Ishikawa (cell line): ENCODE measurements at regions not wholly inside any gene's neighbourhood (a gene's known extent, or its start where the extent isn't known, plus 50 kb on each side); places are given as distances from the start of the nearest gene placed in this dataset.

Source experiments
- CEBPB ChIP-seq: IDR thresholded peaks from 2 replicates; pipeline ENCODE4 v1.6.1; 2012
- CREB1 ChIP-seq: IDR thresholded peaks from 2 replicates; pipeline ENCODE4 v1.6.1; 2012; ENCODE audit warnings: low read depth
- EGR1 ChIP-seq: IDR thresholded peaks from 2 replicates; pipeline ENCODE4 v1.6.1; 2012
- EP300 ChIP-seq: IDR thresholded peaks from 2 replicates; pipeline ENCODE4 v1.6.1; 2012; ENCODE audit warnings: borderline replicate concordance
- FOXM1 ChIP-seq: IDR thresholded peaks from 2 replicates; pipeline ENCODE4 v1.6.1; 2012; ENCODE audit warnings: low read depth, borderline replicate concordance
- NFIC ChIP-seq: IDR thresholded peaks from 2 replicates; pipeline ENCODE4 v1.6.1; 2012
- RAD21 ChIP-seq: IDR thresholded peaks from 2 replicates; pipeline ENCODE4 v1.6.1; 2012; ENCODE audit warnings: low read depth
- TAF1 ChIP-seq: IDR thresholded peaks from 2 replicates; pipeline ENCODE4 v1.6.1; 2012; ENCODE audit warnings: low read depth, mild to moderate bottlenecking
- TCF12 ChIP-seq: IDR thresholded peaks from 2 replicates; pipeline ENCODE4 v1.6.1; 2012; ENCODE audit warnings: low read depth
- USF1 ChIP-seq: IDR thresholded peaks from 2 replicates; pipeline ENCODE4 v1.6.1; 2012
- YY1 ChIP-seq: IDR thresholded peaks from 2 replicates; pipeline ENCODE4 v1.6.1; 2012; ENCODE audit warnings: low read depth
- ZBTB7A ChIP-seq: IDR thresholded peaks from 2 replicates; pipeline ENCODE4 v1.6.1; 2012; ENCODE audit warnings: low read depth
- TF ChIP-seq, protein P1 (sequence below): IDR thresholded peaks from 2 replicates; pipeline ENCODE4 v1.6.1; 2012; ENCODE audit warnings: low read depth, mild to moderate bottlenecking
- TF ChIP-seq, protein P2 (sequence below): IDR thresholded peaks from 2 replicates; pipeline ENCODE4 v1.6.1; 2012

DNA sequence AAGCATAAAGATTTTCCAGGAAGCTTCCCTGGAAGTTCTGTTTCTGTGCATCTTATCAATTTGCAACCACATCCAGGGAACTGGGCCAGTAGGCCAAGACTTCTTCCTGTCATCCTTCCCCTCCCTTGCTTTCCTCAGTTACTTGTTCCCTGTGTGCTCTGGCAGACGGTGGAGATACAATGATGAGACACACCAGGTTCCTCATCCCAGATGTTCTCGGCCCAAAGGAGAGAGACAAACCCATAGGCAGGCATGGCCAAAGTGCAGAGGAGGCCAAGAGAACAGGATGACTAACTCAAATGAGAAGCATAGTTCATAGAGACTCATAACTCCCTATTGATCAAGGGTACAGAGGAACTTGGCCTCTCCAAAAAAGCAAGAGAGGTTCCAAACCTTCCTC is 652.6 kb downstream of the CCDC171 start:
- TF ChIP-seq TCF12: no peak
- no peak for TF ChIP-seq TAF1
- TF ChIP-seq, protein P1, sequence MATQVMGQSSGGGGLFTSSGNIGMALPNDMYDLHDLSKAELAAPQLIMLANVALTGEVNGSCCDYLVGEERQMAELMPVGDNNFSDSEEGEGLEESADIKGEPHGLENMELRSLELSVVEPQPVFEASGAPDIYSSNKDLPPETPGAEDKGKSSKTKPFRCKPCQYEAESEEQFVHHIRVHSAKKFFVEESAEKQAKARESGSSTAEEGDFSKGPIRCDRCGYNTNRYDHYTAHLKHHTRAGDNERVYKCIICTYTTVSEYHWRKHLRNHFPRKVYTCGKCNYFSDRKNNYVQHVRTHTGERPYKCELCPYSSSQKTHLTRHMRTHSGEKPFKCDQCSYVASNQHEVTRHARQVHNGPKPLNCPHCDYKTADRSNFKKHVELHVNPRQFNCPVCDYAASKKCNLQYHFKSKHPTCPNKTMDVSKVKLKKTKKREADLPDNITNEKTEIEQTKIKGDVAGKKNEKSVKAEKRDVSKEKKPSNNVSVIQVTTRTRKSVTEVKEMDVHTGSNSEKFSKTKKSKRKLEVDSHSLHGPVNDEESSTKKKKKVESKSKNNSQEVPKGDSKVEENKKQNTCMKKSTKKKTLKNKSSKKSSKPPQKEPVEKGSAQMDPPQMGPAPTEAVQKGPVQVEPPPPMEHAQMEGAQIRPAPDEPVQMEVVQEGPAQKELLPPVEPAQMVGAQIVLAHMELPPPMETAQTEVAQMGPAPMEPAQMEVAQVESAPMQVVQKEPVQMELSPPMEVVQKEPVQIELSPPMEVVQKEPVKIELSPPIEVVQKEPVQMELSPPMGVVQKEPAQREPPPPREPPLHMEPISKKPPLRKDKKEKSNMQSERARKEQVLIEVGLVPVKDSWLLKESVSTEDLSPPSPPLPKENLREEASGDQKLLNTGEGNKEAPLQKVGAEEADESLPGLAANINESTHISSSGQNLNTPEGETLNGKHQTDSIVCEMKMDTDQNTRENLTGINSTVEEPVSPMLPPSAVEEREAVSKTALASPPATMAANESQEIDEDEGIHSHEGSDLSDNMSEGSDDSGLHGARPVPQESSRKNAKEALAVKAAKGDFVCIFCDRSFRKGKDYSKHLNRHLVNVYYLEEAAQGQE: no peak
- TF ChIP-seq EGR1: no peak
- TF ChIP-seq NFIC: no peak
- no peak for TF ChIP-seq YY1
- no peak for TF ChIP-seq FOXM1

DNA sequence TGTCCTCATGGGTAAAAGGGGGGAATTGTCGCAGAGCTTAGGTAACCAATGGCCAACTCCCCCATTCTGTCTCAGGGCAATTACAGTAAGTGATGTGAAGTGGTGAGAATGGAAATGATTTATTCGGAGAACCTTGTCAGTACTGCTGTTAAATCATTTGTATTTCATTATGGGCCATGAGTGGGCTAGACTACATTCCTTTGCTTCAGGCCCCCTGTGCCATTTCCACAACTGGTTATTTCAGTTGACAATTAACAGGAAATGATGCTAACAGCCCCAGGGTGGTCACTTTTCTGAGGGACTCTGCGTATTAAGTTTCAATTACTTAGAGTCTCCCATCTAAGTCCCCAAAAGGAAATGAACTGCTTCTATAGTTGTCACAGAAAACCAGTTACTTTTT is 653.7 kb downstream of the CCDC171 start:
- TF ChIP-seq TCF12: no peak
- TF ChIP-seq FOXM1: no peak

- TF ChIP-seq, protein P1: no peak
- TF ChIP-seq ZBTB7A (no peak), CEBPB (no peak), EP300 (no peak), TAF1 (no peak), YY1 (no peak), RAD21 (no peak)
- TF ChIP-seq, protein P2, sequence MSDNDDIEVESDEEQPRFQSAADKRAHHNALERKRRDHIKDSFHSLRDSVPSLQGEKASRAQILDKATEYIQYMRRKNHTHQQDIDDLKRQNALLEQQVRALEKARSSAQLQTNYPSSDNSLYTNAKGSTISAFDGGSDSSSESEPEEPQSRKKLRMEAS: no peak
Observed at GRCh38 chr9:16207161-16207560, 654.3 kb downstream of the CCDC171 start.

GRCh38 chr9:16210440-16210839 is 657.6 kb downstream of the CCDC171 start:
- TF ChIP-seq USF1 (no peak), NFIC (no peak)

GRCh38 chr9:16211946-16212345 is 658.5 kb downstream of the BNC2 start:
- TF ChIP-seq EGR1: no peak
- no peak for TF ChIP-seq CEBPB
- TF ChIP-seq, protein P2: no peak
- TF ChIP-seq, protein P1: no peak
- no peak for TF ChIP-seq USF1
- no peak for TF ChIP-seq TCF12
- TF ChIP-seq TAF1: no peak
- TF ChIP-seq NFIC: no peak
- TF ChIP-seq RAD21: no peak
- TF ChIP-seq FOXM1: no peak
- TF ChIP-seq EP300: no peak
- TF ChIP-seq CREB1: no peak
- no peak for TF ChIP-seq ZBTB7A
